MM.1S (cell line): ENCODE measurements at regions not wholly inside any gene's neighbourhood (a gene's known extent, or its start where the extent isn't known, plus 50 kb on each side); places are given as distances from the start of the nearest gene placed in this dataset.

ENCODE experiments used
- DNase-seq: peaks from one replicate; pipeline ENCODE4 v3.0.0-alpha.2; 2015
- H2AFZ ChIP-seq: fragments of 300-600 bp; sonication (generic); 2 replicates; pipeline ENCODE4 v1.6.0; 2016; ENCODE audit warnings: antibody characterized with exemption, low read length
- H3F3A ChIP-seq: fragments of 300-600 bp; sonication (generic); 2 replicates; pipeline ENCODE4 v1.6.1; 2016; ENCODE audit warnings: mild to moderate bottlenecking, antibody characterized with exemption, low read length, moderate library complexity, mixed read lengths; ENCODE audit not compliant: insufficient read depth
- H3K27ac ChIP-seq: fragments of 300-600 bp; sonication (generic); 2 replicates; pipeline ENCODE4 v1.5.1; 2016; ENCODE audit warnings: mild to moderate bottlenecking, low read length
- H3K27me3 ChIP-seq: fragments of 300-600 bp; sonication (generic); replicated peaks from 2 replicates; pipeline ENCODE4 v1.6.0; 2016; ENCODE audit warnings: low read length; ENCODE audit not compliant: insufficient read depth
- H3K36me3 ChIP-seq: fragments of 300-600 bp; sonication (generic); replicated peaks from 2 replicates; pipeline ENCODE4 v1.6.1; 2016; ENCODE audit warnings: mild to moderate bottlenecking, low read length, mixed read lengths; ENCODE audit not compliant: insufficient read depth
- H3K4me1 ChIP-seq: fragments of 300-600 bp; sonication (generic); 2 replicates; pipeline ENCODE4 v1.6.1; 2016; ENCODE audit warnings: low read length, mixed read lengths
- H3K4me2 ChIP-seq: fragments of 300-600 bp; sonication (generic); 2 replicates; pipeline ENCODE4 v1.6.0; 2016; ENCODE audit warnings: low read depth, low read length
- H3K4me3 ChIP-seq: fragments of 300-600 bp; sonication (generic); 2 replicates; pipeline ENCODE4 v1.5.1; 2016; ENCODE audit warnings: low read length, mixed read lengths
- H3K79me2 ChIP-seq: fragments of 300-600 bp; sonication (generic); 2 replicates; pipeline ENCODE4 v1.6.1; 2016; ENCODE audit warnings: mixed run types, low read length, mixed read lengths
- H3K9ac ChIP-seq: fragments of 300-600 bp; sonication (generic); 2 replicates; pipeline ENCODE4 v1.6.1; 2016; ENCODE audit warnings: low read length, mixed read lengths
- H3K9me2 ChIP-seq: fragments of 300-600 bp; sonication (generic); replicated peaks from 2 replicates; pipeline ENCODE4 v1.6.1; 2016; ENCODE audit warnings: mild to moderate bottlenecking, low read length, mixed read lengths; ENCODE audit not compliant: insufficient read depth
- H3K9me3 ChIP-seq: fragments of 300-600 bp; sonication (generic); replicated peaks from 2 replicates; pipeline ENCODE4 v1.6.1; 2016; ENCODE audit warnings: mild to moderate bottlenecking, low read length, mixed read lengths; ENCODE audit not compliant: insufficient read depth
- H4K20me1 ChIP-seq: fragments of 300-600 bp; sonication (generic); 2 replicates; pipeline ENCODE4 v1.6.1; 2016; ENCODE audit warnings: mild to moderate bottlenecking, low read length, moderate library complexity, mixed read lengths; ENCODE audit not compliant: insufficient read depth
- EZH2 ChIP-seq: fragments of 300-600 bp; sonication (generic); optimal IDR thresholded peaks from 2 replicates; pipeline ENCODE3; 2017; ENCODE audit warnings: low read depth, mild to moderate bottlenecking, antibody characterized with exemption, low read length, mixed read lengths
- EZH2phosphoT487 ChIP-seq: fragments of 300-600 bp; sonication (generic); IDR thresholded peaks from 2 replicates; pipeline ENCODE4 v1.6.1; 2018; ENCODE audit warnings: antibody characterized with exemption, low read length
- TF ChIP-seq, protein P1 (sequence below): fragments of 300-600 bp; sonication (generic); IDR thresholded peaks from 2 replicates; pipeline ENCODE4 v1.5.1; 2016; ENCODE audit warnings: antibody characterized with exemption, low read length, mixed read lengths

DNA sequence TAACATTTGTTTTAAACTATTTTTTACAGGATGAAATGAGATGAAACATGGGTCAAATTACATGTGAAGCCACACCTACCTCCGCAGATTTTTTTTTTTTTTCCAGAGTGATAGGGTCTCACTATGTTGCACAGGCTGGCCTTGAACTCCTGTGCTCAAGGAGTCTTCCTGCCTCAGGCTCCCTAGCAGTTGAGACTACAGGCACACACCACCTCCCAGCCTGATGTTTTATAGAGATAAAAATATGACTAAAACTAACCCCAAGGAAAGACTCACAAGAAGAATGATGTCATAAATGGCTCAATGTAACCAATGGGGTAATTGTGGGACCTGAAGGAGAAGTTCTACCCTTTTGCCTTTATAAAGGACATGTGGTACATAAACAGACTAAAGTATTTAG is 52.3 kb upstream of the SOX6 start:
- no peak overlapping the region for H3K4me2 ChIP-seq
- no peak overlapping the region for H2AFZ ChIP-seq
- H3K4me1 ChIP-seq = peaks cover 8% of the 10 kb centered on the region; the same call in 1 of the 2 replicates
- H3K4me3 ChIP-seq = no peak overlapping the region
- H3K9ac ChIP-seq = no peak overlapping the region
- no peaks in the 10 kb centered on the region for H3K36me3 ChIP-seq
- no peaks in the 10 kb centered on the region for H3K79me2 ChIP-seq
- no peak for TF ChIP-seq EZH2phosphoT487
- no peak for TF ChIP-seq EZH2
- TF ChIP-seq, protein P1, sequence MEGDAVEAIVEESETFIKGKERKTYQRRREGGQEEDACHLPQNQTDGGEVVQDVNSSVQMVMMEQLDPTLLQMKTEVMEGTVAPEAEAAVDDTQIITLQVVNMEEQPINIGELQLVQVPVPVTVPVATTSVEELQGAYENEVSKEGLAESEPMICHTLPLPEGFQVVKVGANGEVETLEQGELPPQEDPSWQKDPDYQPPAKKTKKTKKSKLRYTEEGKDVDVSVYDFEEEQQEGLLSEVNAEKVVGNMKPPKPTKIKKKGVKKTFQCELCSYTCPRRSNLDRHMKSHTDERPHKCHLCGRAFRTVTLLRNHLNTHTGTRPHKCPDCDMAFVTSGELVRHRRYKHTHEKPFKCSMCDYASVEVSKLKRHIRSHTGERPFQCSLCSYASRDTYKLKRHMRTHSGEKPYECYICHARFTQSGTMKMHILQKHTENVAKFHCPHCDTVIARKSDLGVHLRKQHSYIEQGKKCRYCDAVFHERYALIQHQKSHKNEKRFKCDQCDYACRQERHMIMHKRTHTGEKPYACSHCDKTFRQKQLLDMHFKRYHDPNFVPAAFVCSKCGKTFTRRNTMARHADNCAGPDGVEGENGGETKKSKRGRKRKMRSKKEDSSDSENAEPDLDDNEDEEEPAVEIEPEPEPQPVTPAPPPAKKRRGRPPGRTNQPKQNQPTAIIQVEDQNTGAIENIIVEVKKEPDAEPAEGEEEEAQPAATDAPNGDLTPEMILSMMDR = no peak
- H4K20me1 ChIP-seq = no peaks in the 10 kb centered on the region
- H3K27me3 ChIP-seq = no peaks in the 10 kb centered on the region
- H3K27ac ChIP-seq = no peak overlapping the region
- H3F3A ChIP-seq = no peaks in the 10 kb centered on the region
- H3K9me2 ChIP-seq = no peaks in the 10 kb centered on the region
- no peaks in the 10 kb centered on the region for H3K9me3 ChIP-seq
- no peak for DNase-seq

DNA sequence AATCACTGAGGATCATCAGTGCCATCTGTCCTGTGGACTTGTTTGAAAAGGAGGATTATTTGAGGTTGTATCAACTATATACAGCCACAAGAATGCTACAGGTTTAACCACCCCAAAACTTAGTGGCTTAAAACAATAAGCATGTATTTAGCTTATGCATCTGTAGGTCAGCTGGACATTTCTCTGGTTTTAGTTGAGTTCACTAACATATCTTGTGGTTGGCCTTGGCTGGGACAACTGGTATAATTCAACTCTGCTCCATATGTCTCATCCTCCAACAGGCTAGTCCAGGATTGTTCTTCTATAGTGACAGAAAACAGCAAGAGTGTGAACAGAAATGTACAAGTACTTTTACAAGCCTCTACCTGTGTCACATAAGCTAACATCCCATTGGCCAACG is 49.9 kb upstream of the SOX6 start:
- no peak overlapping the region for H3K4me2 ChIP-seq
- H3K36me3 ChIP-seq = no peaks in the 10 kb centered on the region
- no peaks in the 10 kb centered on the region for H3K27me3 ChIP-seq
- H3K9me2 ChIP-seq = no peaks in the 10 kb centered on the region
- no peaks in the 10 kb centered on the region for H3K79me2 ChIP-seq
- DNase-seq = no peak
- no peaks in the 10 kb centered on the region for H3K4me1 ChIP-seq
- H3K9me3 ChIP-seq = no peaks in the 10 kb centered on the region
- no peak overlapping the region for H3K4me3 ChIP-seq
- no peak overlapping the region for H3K27ac ChIP-seq
- H2AFZ ChIP-seq = no peak overlapping the region
- TF ChIP-seq EZH2phosphoT487 = no peak
- no peak for TF ChIP-seq EZH2
- TF ChIP-seq, protein P1 = no peak
- H3F3A ChIP-seq = no peaks in the 10 kb centered on the region
- no peaks in the 10 kb centered on the region for H4K20me1 ChIP-seq
- H3K9ac ChIP-seq = no peak overlapping the region
